Memory B cell (primary cell): ENCODE measurements at regions not wholly inside any gene's neighbourhood (a gene's known extent, or its start where the extent isn't known, plus 50 kb on each side); places are given as distances from the start of the nearest gene placed in this dataset.
"Not testable (repeated sequence)": the region's sequence is repeated elsewhere in the genome, so short reads cannot be mapped to it uniquely, and the experiment has no call there.

Source experiments
- ATAC-seq: fragments of 150-1000 bp; cut with Tn5 transposase; 2 replicates; pipeline ENCODE4 v1.10.0; 2021; ENCODE audit warnings: low read depth, mild to moderate bottlenecking, moderate library complexity
- DNase-seq, 2 donors: peaks; one replicate each; pipeline ENCODE4 v3.0.0; 2022; ENCODE audit warnings: low spot score in 2 of 2
- H3K27ac Mint-ChIP-seq: one replicate; pipeline ENCODE4 v1.8.0; 2022; ENCODE audit warnings: mild to moderate bottlenecking, moderate library complexity, mixed read lengths
- H3K27me3 Mint-ChIP-seq: one replicate; pipeline ENCODE4 v1.8.0; 2022; ENCODE audit warnings: mixed read lengths
- H3K36me3 Mint-ChIP-seq: one replicate; pipeline ENCODE4 v1.8.0; 2022; ENCODE audit warnings: mild to moderate bottlenecking, mixed read lengths
- H3K4me1 Mint-ChIP-seq: one replicate; pipeline ENCODE4 v1.8.0; 2022; ENCODE audit warnings: mixed read lengths
- H3K4me3 Mint-ChIP-seq: one replicate; pipeline ENCODE4 v1.8.0; 2022; ENCODE audit warnings: mild to moderate bottlenecking, moderate library complexity, mixed read lengths
- H3K9me3 Mint-ChIP-seq: one replicate; pipeline ENCODE4 v1.8.0; 2022; ENCODE audit warnings: mixed read lengths

GRCh38 chr2:7436096-7436906, 519.1 kb downstream of the RNF144A start:
- H3K36me3 Mint-ChIP-seq, result no peaks in the 10 kb centered on the region
- H3K4me3 Mint-ChIP-seq, result no peak overlapping the region
- no peaks in the 10 kb centered on the region for H3K9me3 Mint-ChIP-seq
- no peak for DNase-seq
- no peak overlapping the region for H3K27ac Mint-ChIP-seq
- H3K4me1 Mint-ChIP-seq, result no peaks in the 10 kb centered on the region
- ATAC-seq, result no peak
- peaks cover 7% of the 10 kb centered on the region for H3K27me3 Mint-ChIP-seq

- Mint-ChIP-seq H3K27me3 (peaks cover 7% of the 10 kb centered on the region), H3K9me3 (no peaks in the 10 kb centered on the region), H3K27ac (no peak overlapping the region), H3K4me1 (no peaks in the 10 kb centered on the region), H3K36me3 (no peaks in the 10 kb centered on the region), H3K4me3 (no peak overlapping the region)
- DNase-seq, result no peak
- ATAC-seq, result no peak
Observed at GRCh38 chr2:7437141-7437540, 519.9 kb downstream of the RNF144A start.

- Mint-ChIP-seq H3K9me3 (no peaks in the 10 kb centered on the region), H3K4me3 (no peak overlapping the region), H3K4me1 (no peaks in the 10 kb centered on the region), H3K27me3 (peaks cover 4% of the 10 kb centered on the region), H3K27ac (no peak overlapping the region), H3K36me3 (no peaks in the 10 kb centered on the region)
- no peak for DNase-seq
- no peak for ATAC-seq
Observed at GRCh38 chr2:7437716-7438632, 520.8 kb downstream of the RNF144A start.

- peaks cover 4% of the 10 kb centered on the region for H3K27me3 Mint-ChIP-seq
- no peak overlapping the region for H3K27ac Mint-ChIP-seq
- no peak overlapping the region for H3K4me3 Mint-ChIP-seq
- no peaks in the 10 kb centered on the region for H3K9me3 Mint-ChIP-seq
- ATAC-seq (no peak), DNase-seq (no peak)
- no peaks in the 10 kb centered on the region for H3K4me1 Mint-ChIP-seq
- H3K36me3 Mint-ChIP-seq, result no peaks in the 10 kb centered on the region
Observed at GRCh38 chr2:7438855-7439254, 521.6 kb downstream of the RNF144A start.

- H3K27me3 Mint-ChIP-seq, result peaks cover 4% of the 10 kb centered on the region
- H3K4me1 Mint-ChIP-seq, result no peaks in the 10 kb centered on the region
- H3K9me3 Mint-ChIP-seq, result no peaks in the 10 kb centered on the region
- H3K4me3 Mint-ChIP-seq, result no peak overlapping the region
- H3K36me3 Mint-ChIP-seq, result no peaks in the 10 kb centered on the region
- ATAC-seq, result no peak
- DNase-seq, result no peak
- H3K27ac Mint-ChIP-seq, result no peak overlapping the region
Observed at GRCh38 chr2:7440977-7441376, 523.8 kb downstream of the RNF144A start.

- not testable (repeated sequence) for H3K36me3 Mint-ChIP-seq, DNase-seq, H3K4me3 Mint-ChIP-seq, H3K27ac Mint-ChIP-seq, ATAC-seq, H3K4me1 Mint-ChIP-seq, H3K27me3 Mint-ChIP-seq, H3K9me3 Mint-ChIP-seq
Observed at GRCh38 chr2:7441841-7442240, 524.6 kb downstream of the RNF144A start.

GRCh38 chr2:7444626-7445025, 527.4 kb downstream of the RNF144A start:
- H3K27me3 Mint-ChIP-seq, result peaks cover 3% of the 10 kb centered on the region
- no peak overlapping the region for H3K27ac Mint-ChIP-seq
- no peak for DNase-seq
- H3K9me3 Mint-ChIP-seq, result no peaks in the 10 kb centered on the region
- no peak overlapping the region for H3K4me3 Mint-ChIP-seq
- no peaks in the 10 kb centered on the region for H3K36me3 Mint-ChIP-seq
- no peak for ATAC-seq
- H3K4me1 Mint-ChIP-seq, result no peaks in the 10 kb centered on the region

GRCh38 chr2:7448578-7449264, 531.5 kb downstream of the RNF144A start:
- ATAC-seq, result no peak
- Mint-ChIP-seq H3K27ac (no peak overlapping the region), H3K4me3 (no peak overlapping the region), H3K4me1 (no peaks in the 10 kb centered on the region), H3K36me3 (no peaks in the 10 kb centered on the region), H3K9me3 (no peaks in the 10 kb centered on the region), H3K27me3 (peaks cover 2% of the 10 kb centered on the region)
- no peak for DNase-seq

GRCh38 chr2:7449298-7449697, 532.1 kb downstream of the RNF144A start:
- Mint-ChIP-seq H3K9me3 (no peaks in the 10 kb centered on the region), H3K36me3 (no peaks in the 10 kb centered on the region), H3K4me1 (no peaks in the 10 kb centered on the region), H3K27me3 (peaks cover 2% of the 10 kb centered on the region), H3K27ac (no peak overlapping the region), H3K4me3 (no peak overlapping the region)
- ATAC-seq (no peak), DNase-seq (no peak)

- Mint-ChIP-seq H3K27ac (no peak overlapping the region), H3K9me3 (no peaks in the 10 kb centered on the region), H3K27me3 (peaks cover 2% of the 10 kb centered on the region), H3K4me1 (no peaks in the 10 kb centered on the region), H3K36me3 (no peaks in the 10 kb centered on the region), H3K4me3 (no peak overlapping the region)
- ATAC-seq (no peak), DNase-seq (no peak)
Observed at GRCh38 chr2:7450188-7450832, 533.1 kb downstream of the RNF144A start.

- Mint-ChIP-seq H3K27ac (no peak overlapping the region), H3K9me3 (no peaks in the 10 kb centered on the region), H3K27me3 (peaks cover 2% of the 10 kb centered on the region), H3K36me3 (no peaks in the 10 kb centered on the region), H3K4me1 (no peaks in the 10 kb centered on the region), H3K4me3 (no peak overlapping the region)
- ATAC-seq (no peak), DNase-seq (no peak)
Observed at GRCh38 chr2:7450833-7451190, 533.6 kb downstream of the RNF144A start.

- no peak overlapping the region for H3K4me3 Mint-ChIP-seq
- no peaks in the 10 kb centered on the region for H3K36me3 Mint-ChIP-seq
- H3K4me1 Mint-ChIP-seq, result no peaks in the 10 kb centered on the region
- H3K27ac Mint-ChIP-seq, result no peak overlapping the region
- DNase-seq (no peak), ATAC-seq (no peak)
- H3K27me3 Mint-ChIP-seq, result peaks cover 5% of the 10 kb centered on the region
- H3K9me3 Mint-ChIP-seq, result no peaks in the 10 kb centered on the region
Observed at GRCh38 chr2:7452110-7452876, 535.1 kb downstream of the RNF144A start.

- Mint-ChIP-seq H3K9me3 (no peaks in the 10 kb centered on the region), H3K4me1 (no peaks in the 10 kb centered on the region), H3K27me3 (peaks cover 5% of the 10 kb centered on the region), H3K27ac (no peak overlapping the region), H3K4me3 (no peak overlapping the region), H3K36me3 (no peaks in the 10 kb centered on the region)
- no peak for ATAC-seq
- no peak for DNase-seq
Observed at GRCh38 chr2:7454592-7454991, 537.4 kb downstream of the RNF144A start.
